Right lobe of liver (tissue), 4 donors: ENCODE measurements at regions not wholly inside any gene's neighbourhood (a gene's known extent, or its start where the extent isn't known, plus 50 kb on each side); places are given as distances from the start of the nearest gene placed in this dataset.

Source experiments
- CTCF ChIP-seq, 4 donors: fragments of 200-600 bp in 3 of 4; fragments of 450-650 bp in 1 of 4; IDR thresholded peaks; one replicate each; pipeline versions ENCODE4 v1.5.1 to v1.8.0; 2016 to 2022; ENCODE audit warnings: antibody characterized with exemption in 4 of 4, mild to moderate bottlenecking in 2 of 4
- POLR2A ChIP-seq: fragments of 450-650 bp; IDR thresholded peaks from one replicate; pipeline ENCODE4 v1.6.1; 2017; ENCODE audit warnings: antibody characterized with exemption, mild to moderate bottlenecking
- donor health status: DM: no; HTN: no; CAD: no.
- donor health status: DM: no; HTN: no; CAD: no.
- donor health status: DM: no; HTN: yes; CAD: no.

- TF ChIP-seq CTCF (IDR thresholded peaks at IDR 0.05) = no peak
- TF ChIP-seq POLR2A = no peak
These were observed 250.2 kb upstream of the CIBAR2 start for GRCh38 chr16:85362443-85362842.
